PFSK-1 (cell line): ENCODE measurements at regions not wholly inside any gene's neighbourhood (a gene's known extent, or its start where the extent isn't known, plus 50 kb on each side); places are given as distances from the start of the nearest gene placed in this dataset.

Source experiments
- POLR2AphosphoS5 ChIP-seq: IDR thresholded peaks from 2 replicates; pipeline ENCODE4 v1.6.1; 2012; ENCODE audit warnings: low read depth, mild to moderate bottlenecking, control low read depth, low read length, moderate library complexity
- SIN3A ChIP-seq: IDR thresholded peaks from 2 replicates; pipeline ENCODE4 v1.6.1; 2012; ENCODE audit warnings: mild to moderate bottlenecking, low read length, moderate library complexity, borderline replicate concordance; ENCODE audit not compliant: insufficient read depth

DNA sequence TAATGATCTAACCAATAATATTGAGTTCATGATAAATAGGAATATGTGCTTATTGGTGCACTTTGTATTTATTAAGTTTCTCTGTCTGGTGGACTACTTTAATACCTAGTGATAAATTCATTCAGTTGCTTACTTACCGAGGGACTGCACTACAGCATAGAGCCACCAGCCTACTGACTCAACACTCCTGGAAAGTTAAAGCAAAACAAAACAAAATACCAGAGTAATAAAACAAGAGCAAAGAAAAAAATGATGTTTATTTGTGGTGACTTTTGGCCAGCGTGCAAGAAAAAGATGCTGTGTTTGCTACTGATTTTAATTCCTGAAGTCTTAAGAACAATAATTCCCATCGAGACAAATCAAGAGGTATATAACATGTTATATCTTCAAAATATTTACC is 586.3 kb downstream of the PLA2G4A start:
- TF ChIP-seq POLR2AphosphoS5 (no peak), SIN3A (no peak)
